ENCODE measurements at regions not wholly inside any gene's neighbourhood (a gene's known extent, or its start where the extent isn't known, plus 50 kb on each side); places are given as distances from the start of the nearest gene placed in this dataset.
"Not testable (repeated sequence)": the region's sequence is repeated elsewhere in the genome, so short reads cannot be mapped to it uniquely, and the experiment has no call there.

DNA sequence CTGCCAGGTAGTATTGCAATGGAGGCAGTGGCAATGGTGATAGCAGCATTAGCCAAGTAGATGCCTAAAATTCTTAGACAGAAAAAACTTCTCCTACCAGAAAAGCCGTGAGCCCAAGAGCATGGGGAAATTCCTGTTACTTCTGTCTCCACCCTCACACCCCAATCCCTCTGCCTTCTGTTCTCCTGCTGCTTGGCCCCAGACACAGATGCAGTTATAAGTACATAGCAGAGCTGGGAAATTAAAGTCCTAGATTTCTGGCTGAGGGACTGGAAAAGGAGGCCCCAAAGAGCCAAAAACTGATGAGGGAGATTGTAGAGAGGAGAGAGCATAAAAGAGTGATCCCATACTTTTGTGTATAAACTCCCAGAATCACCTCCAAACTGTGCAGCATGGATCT lies 166.9 kb downstream of the SMAD6 start:
- ATAC-seq (no peak), DNase-seq (no peak)
- TF ChIP-seq POLR2A (IDR thresholded peaks at IDR 0.05) (no peak), CTCF (IDR thresholded peaks at IDR 0.05) (no peak)
- H3K4me3 ChIP-seq = no peak overlapping the region
- no peaks in the 10 kb centered on the region for H3K4me1 ChIP-seq
- 70 to 80% methylated on average over 1 of the region's 1 CpG for WGBS, 2 donors
- no peaks in the 10 kb centered on the region for H3K36me3 ChIP-seq (replicated peaks in 1 of 2; ENCODE audit: insufficient read depth in 1 of 2, low read depth in 2 of 2)
- no peak overlapping the region for H3K27ac ChIP-seq
- H3K9me3 ChIP-seq = no peaks in the 10 kb centered on the region
- intact Hi-C loops (cut with DNase I) = no loop called here
- no peaks in the 10 kb centered on the region for H3K27me3 ChIP-seq

- H3K27ac ChIP-seq = no peak overlapping the region
- no peaks in the 10 kb centered on the region for H3K36me3 ChIP-seq (replicated peaks in 1 of 2; ENCODE audit: insufficient read depth in 1 of 2, low read depth in 2 of 2)
- no peak overlapping the region for H3K4me3 ChIP-seq
- TF ChIP-seq POLR2A (IDR thresholded peaks at IDR 0.05) = no peak
- TF ChIP-seq CTCF (IDR thresholded peaks at IDR 0.05) = no peak
- intact Hi-C loops (cut with DNase I) = no loop called here
- DNase-seq = no peak
- H3K27me3 ChIP-seq = no peaks in the 10 kb centered on the region
- no peaks in the 10 kb centered on the region for H3K4me1 ChIP-seq
- no peaks in the 10 kb centered on the region for H3K9me3 ChIP-seq
- ATAC-seq = no peak
Observed at GRCh38 chr15:66870880-66871388, 168.9 kb downstream of the SMAD6 start.

DNA sequence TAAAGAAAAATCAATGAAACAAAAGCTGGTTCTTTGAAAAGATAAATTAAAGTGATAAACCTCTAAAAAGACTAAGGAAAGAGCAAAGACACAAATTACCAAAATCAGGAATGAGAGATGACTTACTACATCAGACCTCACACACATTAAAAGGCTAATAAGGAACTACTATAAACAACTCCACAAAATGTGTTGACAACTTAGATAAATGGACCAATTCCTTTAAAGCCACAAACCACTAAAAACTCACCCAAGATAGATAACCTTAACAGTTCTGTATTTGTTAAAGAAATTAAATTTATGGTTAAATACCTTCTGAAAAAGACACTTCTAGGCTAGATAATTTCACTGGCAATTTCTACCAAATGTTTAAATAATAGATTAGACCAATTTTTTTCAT lies 170.4 kb downstream of the SMAD6 start:
- no peaks in the 10 kb centered on the region for H3K4me1 ChIP-seq
- DNase-seq = no peak
- H3K4me3 ChIP-seq = no peak overlapping the region
- H3K27me3 ChIP-seq = no peaks in the 10 kb centered on the region
- no peak for TF ChIP-seq POLR2A (IDR thresholded peaks at IDR 0.05)
- no peak for TF ChIP-seq CTCF (IDR thresholded peaks at IDR 0.05)
- H3K27ac ChIP-seq = no peak overlapping the region
- no peaks in the 10 kb centered on the region for H3K36me3 ChIP-seq (replicated peaks in 1 of 2; ENCODE audit: insufficient read depth in 1 of 2, low read depth in 2 of 2)
- no peak for ATAC-seq
- intact Hi-C loops (cut with DNase I) = no loop called here
- H3K9me3 ChIP-seq = no peaks in the 10 kb centered on the region

GRCh38 chr15:66873331-66873730 lies 171.3 kb downstream of the SMAD6 start:
- ATAC-seq; H3K27me3 ChIP-seq; DNase-seq; intact Hi-C loops (cut with DNase I); H3K9me3 ChIP-seq; H3K36me3 ChIP-seq (replicated peaks in 1 of 2; ENCODE audit: insufficient read depth in 1 of 2, low read depth in 2 of 2); H3K4me3 ChIP-seq; H3K4me1 ChIP-seq; H3K27ac ChIP-seq: not testable (repeated sequence)
- WGBS, 2 donors = 79 to 94% methylated on average over 3 of the region's 3 CpGs

DNA sequence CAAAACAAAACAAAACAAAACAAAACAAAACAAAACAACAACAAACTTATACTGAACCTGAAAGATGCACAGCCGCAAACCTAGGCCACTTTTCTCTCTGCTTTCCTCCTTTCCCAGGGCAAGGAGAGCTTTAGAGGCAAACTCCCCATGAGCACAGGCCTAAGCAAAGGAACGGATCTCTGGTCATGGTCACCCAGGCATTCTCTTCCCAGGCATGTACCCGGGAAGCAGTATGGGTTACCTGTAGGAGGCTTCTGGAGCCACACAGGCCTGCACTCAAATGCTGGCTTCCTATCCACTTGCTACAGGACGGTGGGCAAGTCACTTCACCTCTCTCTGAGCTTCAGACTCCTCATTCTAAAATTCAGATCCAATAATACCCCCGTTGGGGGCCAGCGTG lies 171.8 kb downstream of the SMAD6 start:
- TF ChIP-seq CTCF (IDR thresholded peaks at IDR 0.05) (no peak), POLR2A (IDR thresholded peaks at IDR 0.05) (no peak)
- Histone ChIP-seq H3K4me1 (peaks cover 4% of the 10 kb centered on the region), H3K27ac (no peak overlapping the region), H3K9me3 (no peaks in the 10 kb centered on the region), H3K27me3 (no peaks in the 10 kb centered on the region), H3K4me3 (no peak overlapping the region), H3K36me3 (replicated peaks in 1 of 2; ENCODE audit: insufficient read depth in 1 of 2, low read depth in 2 of 2) (no peaks in the 10 kb centered on the region)
- intact Hi-C loops (cut with DNase I) = no loop called here
- 91 to 94% methylated on average over 6 of the region's 6 CpGs for WGBS, 2 donors
- no peak for ATAC-seq
- DNase-seq = no peak

Measured in body of pancreas (tissue), 4 donors.